Omental fat pad (tissue), 3 donors: ENCODE measurements at regions not wholly inside any gene's neighbourhood (a gene's known extent, or its start where the extent isn't known, plus 50 kb on each side); places are given as distances from the start of the nearest gene placed in this dataset.

ENCODE experiments used
- ATAC-seq: fragments of 150-250 bp; one replicate; pipeline ENCODE4 v1.9.1; 2016; ENCODE audit warnings: mild to moderate bottlenecking, moderate library complexity; ENCODE audit not compliant: low FRiP score
- DNase-seq: peaks from one replicate; pipeline ENCODE4 v3.0.0-alpha.2; 2019; ENCODE audit warnings: low spot score
- TF ChIP-seq, protein P1 (sequence below), 3 donors: fragments of 450-650 bp; IDR thresholded peaks; one replicate each; pipeline ENCODE4 v1.5.1; 2016 to 2017; ENCODE audit warnings: antibody characterized with exemption in 3 of 3, mild to moderate bottlenecking in 3 of 3, moderate library complexity in 2 of 3

DNA sequence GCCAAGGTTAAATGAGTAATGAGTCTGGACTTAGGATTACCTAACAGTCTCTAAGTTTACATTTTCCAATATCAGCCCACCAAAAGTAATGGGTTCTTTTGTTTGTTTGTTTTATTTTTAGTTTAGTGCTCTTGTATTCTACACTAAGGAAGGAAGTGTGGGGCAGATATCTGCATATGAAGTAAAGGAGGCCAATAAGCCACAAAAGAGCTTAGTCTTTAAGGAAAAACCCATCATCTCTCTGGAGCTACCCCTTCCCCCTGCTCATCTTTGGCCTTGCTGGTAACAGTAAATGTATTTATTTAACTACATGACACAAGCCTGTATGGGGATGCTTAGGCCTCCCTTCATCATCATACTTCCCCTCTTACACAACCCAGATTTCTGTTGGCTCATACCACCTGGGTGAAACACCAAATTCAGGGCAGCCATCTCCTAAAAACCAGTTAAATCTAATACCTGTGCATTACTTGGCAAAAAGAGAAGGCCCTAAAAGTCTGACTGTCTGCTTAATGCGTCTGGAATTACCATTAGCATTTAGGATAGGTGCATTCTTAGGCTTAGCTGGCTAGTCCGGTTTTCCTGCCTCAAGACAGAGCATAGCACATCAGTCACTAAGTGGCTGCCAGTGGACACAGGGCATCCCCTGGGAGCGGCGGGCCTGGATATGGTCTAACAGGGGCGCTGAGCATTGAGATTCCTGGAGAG is 96.8 kb upstream of the ADGRL2 start:
- TF ChIP-seq, protein P1, sequence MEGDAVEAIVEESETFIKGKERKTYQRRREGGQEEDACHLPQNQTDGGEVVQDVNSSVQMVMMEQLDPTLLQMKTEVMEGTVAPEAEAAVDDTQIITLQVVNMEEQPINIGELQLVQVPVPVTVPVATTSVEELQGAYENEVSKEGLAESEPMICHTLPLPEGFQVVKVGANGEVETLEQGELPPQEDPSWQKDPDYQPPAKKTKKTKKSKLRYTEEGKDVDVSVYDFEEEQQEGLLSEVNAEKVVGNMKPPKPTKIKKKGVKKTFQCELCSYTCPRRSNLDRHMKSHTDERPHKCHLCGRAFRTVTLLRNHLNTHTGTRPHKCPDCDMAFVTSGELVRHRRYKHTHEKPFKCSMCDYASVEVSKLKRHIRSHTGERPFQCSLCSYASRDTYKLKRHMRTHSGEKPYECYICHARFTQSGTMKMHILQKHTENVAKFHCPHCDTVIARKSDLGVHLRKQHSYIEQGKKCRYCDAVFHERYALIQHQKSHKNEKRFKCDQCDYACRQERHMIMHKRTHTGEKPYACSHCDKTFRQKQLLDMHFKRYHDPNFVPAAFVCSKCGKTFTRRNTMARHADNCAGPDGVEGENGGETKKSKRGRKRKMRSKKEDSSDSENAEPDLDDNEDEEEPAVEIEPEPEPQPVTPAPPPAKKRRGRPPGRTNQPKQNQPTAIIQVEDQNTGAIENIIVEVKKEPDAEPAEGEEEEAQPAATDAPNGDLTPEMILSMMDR (IDR thresholded peaks at IDR 0.05): no peak
- no peak for ATAC-seq
- DNase-seq: no peak

DNA sequence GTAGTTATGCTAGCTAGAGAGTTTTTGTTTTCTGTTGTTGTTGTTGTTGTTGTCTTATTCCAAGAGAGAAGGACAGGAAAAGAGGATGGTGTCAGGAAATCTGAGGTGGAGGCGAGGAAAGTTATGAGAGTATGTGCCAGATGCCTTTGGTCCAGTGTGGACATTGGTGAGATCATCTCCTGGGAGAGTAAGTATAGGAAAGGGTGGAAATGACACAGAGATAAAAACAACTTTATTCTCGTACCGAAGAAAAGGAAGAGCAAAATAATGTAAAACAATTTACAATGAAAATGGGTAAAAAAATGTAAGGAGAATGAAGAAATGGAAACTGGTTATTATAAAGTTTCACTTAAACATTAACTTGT is 97.4 kb upstream of the ADGRL2 start:
- TF ChIP-seq, protein P1 (IDR thresholded peaks at IDR 0.05): no peak
- ATAC-seq: no peak
- DNase-seq: no peak

DNA sequence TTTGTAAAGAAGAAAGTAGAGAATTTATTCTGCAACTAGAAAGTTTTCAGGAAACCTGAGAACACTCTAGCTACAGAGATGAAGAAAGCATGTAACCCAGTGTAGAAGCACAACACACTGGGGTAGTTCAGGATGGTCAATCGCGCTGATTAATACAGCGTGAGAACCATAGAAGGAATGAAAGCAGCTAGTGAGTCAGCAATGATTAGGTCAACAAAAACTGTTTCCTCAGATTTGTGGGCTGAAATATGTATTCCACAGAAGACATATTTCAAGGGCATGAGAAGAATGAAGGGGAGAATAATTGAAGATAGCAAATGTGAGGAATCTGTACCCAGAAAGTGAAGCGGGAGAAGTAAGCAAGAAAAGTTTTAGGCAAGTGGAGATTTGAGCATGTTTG is 97.8 kb upstream of the ADGRL2 start:
- TF ChIP-seq, protein P1 (IDR thresholded peaks at IDR 0.05): no peak
- peak; percentile 82 for ATAC-seq
- no peak for DNase-seq

DNA sequence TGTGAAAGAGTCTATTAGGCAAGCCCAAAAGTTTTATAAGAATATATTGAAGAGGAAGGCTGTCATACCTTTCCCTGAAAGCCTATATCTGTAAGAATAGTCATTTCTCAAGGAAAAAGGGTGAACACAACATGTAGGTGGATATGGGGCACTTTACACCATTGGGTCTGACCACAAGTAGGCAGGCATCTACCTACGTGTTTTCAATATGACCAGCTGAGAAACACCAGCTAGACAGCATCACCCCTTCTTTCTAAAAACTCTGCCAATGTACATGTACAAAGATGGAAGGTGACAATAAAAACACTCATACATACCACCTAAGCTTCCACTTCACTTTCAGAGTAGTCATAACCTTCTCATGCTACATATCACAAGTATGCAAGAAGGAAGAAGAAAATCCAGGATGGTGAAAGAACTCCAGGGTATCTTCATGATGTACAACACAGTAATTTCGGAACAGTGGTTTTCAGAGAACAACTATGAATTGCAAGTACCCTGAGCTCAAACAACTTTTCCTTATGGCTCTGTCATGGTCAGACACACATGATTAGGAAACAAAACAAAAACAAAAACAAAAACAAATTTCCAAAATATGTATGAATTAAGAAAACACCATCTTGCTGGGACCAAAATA is 98.5 kb upstream of the ADGRL2 start:
- DNase-seq: no peak
- ATAC-seq: no peak
- TF ChIP-seq, protein P1 (IDR thresholded peaks at IDR 0.05): no peak

DNA sequence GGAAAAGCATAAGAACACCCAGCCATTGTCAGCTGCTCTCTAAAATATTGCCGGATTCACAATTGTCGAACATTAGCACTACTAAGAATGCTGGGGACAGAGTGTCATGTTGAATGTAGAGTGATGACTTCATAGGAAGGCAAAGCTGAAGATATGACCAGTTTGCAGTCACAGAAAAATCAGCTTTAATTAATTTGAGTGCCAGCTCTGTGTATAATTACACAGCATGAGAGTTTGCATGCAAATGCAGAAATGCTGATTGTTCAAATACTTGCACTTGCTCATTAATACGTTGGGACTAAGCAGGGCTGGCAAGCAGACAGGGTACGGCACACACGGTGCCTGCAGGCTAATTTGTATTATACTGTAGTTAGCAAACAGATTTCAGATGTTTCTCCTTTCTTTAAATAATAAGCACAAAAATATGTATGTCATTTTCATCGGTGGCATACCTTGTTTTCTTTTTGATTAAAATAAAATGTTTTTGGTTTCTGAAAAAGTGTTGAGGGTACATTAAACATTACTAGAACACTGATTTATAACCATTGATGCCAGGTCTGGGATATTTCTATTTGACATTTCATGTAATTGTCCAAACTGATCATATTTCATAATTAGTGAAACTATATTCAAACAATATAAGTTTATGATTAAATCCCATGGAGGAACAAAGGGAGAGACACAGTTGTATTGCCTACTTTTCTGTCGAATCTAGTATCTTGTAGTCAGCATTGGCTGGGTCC is 99.8 kb upstream of the ADGRL2 start:
- no peak for ATAC-seq
- no peak for DNase-seq
- TF ChIP-seq, protein P1 (IDR thresholded peaks at IDR 0.05): no peak

DNA sequence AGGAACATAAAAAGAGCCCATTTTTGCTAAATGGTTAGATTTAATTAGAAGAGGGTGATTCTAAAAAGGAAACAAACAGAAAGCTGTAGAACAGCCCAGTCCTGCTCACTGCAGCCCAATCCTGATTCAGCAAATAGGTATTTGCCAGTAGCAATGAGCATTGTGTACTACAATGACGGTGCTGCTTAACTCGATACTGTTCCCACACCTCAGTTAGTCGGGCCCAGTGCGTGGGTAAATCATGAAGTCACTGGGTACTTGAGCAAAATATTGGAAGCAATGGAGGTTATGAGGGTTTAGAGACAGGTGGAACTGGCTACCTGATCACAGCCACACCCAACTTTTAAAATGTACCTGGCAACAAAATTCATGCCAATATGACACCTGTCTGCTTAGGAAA is 101.5 kb upstream of the ADGRL2 start:
- no peak for DNase-seq
- no peak for ATAC-seq
- TF ChIP-seq, protein P1 (IDR thresholded peaks at IDR 0.05): no peak
